Lung (tissue), 11 donors: ENCODE measurements at regions not wholly inside any gene's neighbourhood (a gene's known extent, or its start where the extent isn't known, plus 50 kb on each side); places are given as distances from the start of the nearest gene placed in this dataset.

Experiments
- ATAC-seq: fragments of 200-7000 bp; cut with Tn5 transposase; one replicate; pipeline ENCODE4 v1.9.1; 2020; ENCODE audit warnings: moderate number of reproducible peaks; ENCODE audit not compliant: insufficient read depth, low FRiP score
- DNase-seq, 3 donors: peaks; one replicate each; pipeline ENCODE4 v3.0.0-alpha.2; 2013 to 2017
- H3K27ac ChIP-seq, 2 donors: one replicate each; pipeline ENCODE4 v1.5.1; 2013; ENCODE audit warnings: mild to moderate bottlenecking in 2 of 2, moderate library complexity in 2 of 2, control low read depth in 1 of 2, inconsistent platforms in 1 of 2, low read depth in 1 of 2, low read length in 1 of 2
- H3K27me3 ChIP-seq, 3 donors: one replicate each; pipeline ENCODE4 v1.5.1; 2013; ENCODE audit warnings: low read length in 2 of 3; ENCODE audit not compliant: control insufficient read depth in 3 of 3, insufficient read depth in 3 of 3
- H3K36me3 ChIP-seq, 4 donors: one replicate each; pipeline ENCODE4 v1.5.1; 2013; ENCODE audit warnings: low read length in 4 of 4, mild to moderate bottlenecking in 1 of 4, moderate library complexity in 1 of 4; ENCODE audit not compliant: control insufficient read depth in 4 of 4, insufficient read depth in 4 of 4
- H3K4me1 ChIP-seq, 5 donors: one replicate each; pipeline ENCODE4 v1.5.1; 2013; ENCODE audit warnings: low read length in 5 of 5, mild to moderate bottlenecking in 2 of 5, moderate library complexity in 1 of 5; ENCODE audit not compliant: control insufficient read depth in 5 of 5, insufficient read depth in 5 of 5
- H3K4me3 ChIP-seq: one replicate; pipeline ENCODE4 v1.5.1; 2013; ENCODE audit warnings: mild to moderate bottlenecking, control low read depth, moderate library complexity
- H3K9ac ChIP-seq, 2 donors: one replicate each; pipeline ENCODE4 v1.5.1; 2013; ENCODE audit warnings: low read length in 2 of 2, control low read depth in 1 of 2; ENCODE audit not compliant: insufficient read depth in 1 of 2
- H3K9me3 ChIP-seq, 4 donors: one replicate each; pipeline ENCODE4 v1.5.1; 2013; ENCODE audit warnings: low read length in 3 of 4, mild to moderate bottlenecking in 1 of 4, moderate library complexity in 1 of 4; ENCODE audit not compliant: control insufficient read depth in 4 of 4, insufficient read depth in 3 of 4
- CTCF ChIP-seq: IDR thresholded peaks from 2 replicates; pipeline ENCODE4 v1.5.1; 2012; ENCODE audit warnings: mild to moderate bottlenecking; ENCODE audit errors: control extremely low read depth, extremely low read depth
- WGBS, 2 donors: extraction: QIAGEN DNeasy Blood & Tissue Kit; methylation state at CpG; one replicate each; pipeline ENCODE4 v1.1.7; 2013; 5-methylcytosine and 5-hydroxymethylcytosine counted together
- donor health status: control.
- donor health status: control.
- donor health status: Bipolar disorder and iron deficiency.
- donor health status: healthy.
- donor health status: DM: yes; HTN: yes; CAD: no.

- H3K36me3 ChIP-seq: no peaks in the 10 kb centered on the region
- no peaks in the 10 kb centered on the region for H3K27me3 ChIP-seq
- no peaks in the 10 kb centered on the region for H3K9me3 ChIP-seq
- 54 to 77% methylated on average over 7 of the region's 7 CpGs for WGBS, 2 donors
- H3K27ac ChIP-seq: no peak overlapping the region
- peaks cover 0 to 9% (median 7%) of the 10 kb centered on the region in 5 donors for H3K4me1 ChIP-seq
- no peak overlapping the region for H3K4me3 ChIP-seq
- TF ChIP-seq CTCF: no peak
- no peak overlapping the region for H3K9ac ChIP-seq
- DNase-seq (no peak), ATAC-seq (no peak)
These were observed 265.4 kb upstream of the PLET1 start for GRCh38 chr11:112525844-112526590.

GRCh38 chr11:112526699-112527416 lies 266.2 kb upstream of the PLET1 start:
- no peak for TF ChIP-seq CTCF
- peaks cover 0 to 9% (median 7%) of the 10 kb centered on the region in 5 donors for H3K4me1 ChIP-seq
- no peaks in the 10 kb centered on the region for H3K9me3 ChIP-seq
- DNase-seq (no peak), ATAC-seq (no peak)
- no peaks in the 10 kb centered on the region for H3K27me3 ChIP-seq
- no peak overlapping the region for H3K9ac ChIP-seq
- H3K4me3 ChIP-seq: no peak overlapping the region
- no peaks in the 10 kb centered on the region for H3K36me3 ChIP-seq
- no peak overlapping the region for H3K27ac ChIP-seq
- WGBS, 2 donors: 52 to 62% methylated on average over 2 of the region's 2 CpGs

GRCh38 chr11:112529071-112529470 lies 268.4 kb upstream of the PLET1 start:
- peaks cover 0 to 18% (median 7%) of the 10 kb centered on the region in 5 donors for H3K4me1 ChIP-seq
- H3K27me3 ChIP-seq: no peaks in the 10 kb centered on the region
- DNase-seq (no peak), ATAC-seq (no peak)
- no peak for TF ChIP-seq CTCF
- no peaks in the 10 kb centered on the region for H3K9me3 ChIP-seq
- H3K36me3 ChIP-seq: no peaks in the 10 kb centered on the region
- H3K9ac ChIP-seq: no peak overlapping the region
- H3K4me3 ChIP-seq: no peak overlapping the region
- no peak overlapping the region for H3K27ac ChIP-seq
- 72 to 78% methylated on average over 4 of the region's 4 CpGs for WGBS, 2 donors
